Right lobe of liver (tissue), 6 donors: ENCODE measurements at regions not wholly inside any gene's neighbourhood (a gene's known extent, or its start where the extent isn't known, plus 50 kb on each side); places are given as distances from the start of the nearest gene placed in this dataset.

Experiments
- ATAC-seq, 4 donors: fragments of 200-7000 bp; cut with Tn5 transposase; one replicate each; pipeline ENCODE4 v1.9.1; 2020; ENCODE audit warnings: mild to moderate bottlenecking in 4 of 4, moderate library complexity in 4 of 4
- DNase-seq, 3 donors: peaks; one replicate each; pipeline ENCODE4 v3.0.0-alpha.2; 2020
- H3K27ac ChIP-seq, 3 donors: fragments of 200-600 bp; one replicate each; pipeline ENCODE4 v1.8.0; 2022
- H3K27me3 ChIP-seq, 2 donors: fragments of 200-600 bp; one replicate each; pipeline ENCODE4 v1.8.0; 2022
- H3K36me3 ChIP-seq, 4 donors: fragments of 200-600 bp; sonication (generic) in 1 of 4; one replicate each; pipeline versions ENCODE4 v1.5.1 to v1.8.0; 2017 to 2022; ENCODE audit warnings: control low read depth in 1 of 4
- H3K4me1 ChIP-seq, 4 donors: fragments of 200-600 bp; sonication (generic) in 1 of 4; one replicate each; pipeline versions ENCODE4 v1.5.1 to v1.8.0; 2017 to 2022; ENCODE audit warnings: control low read depth in 1 of 4
- H3K4me3 ChIP-seq, 3 donors: fragments of 200-600 bp; one replicate each; pipeline ENCODE4 v1.8.0; 2022
- H3K9me3 ChIP-seq, 4 donors: fragments of 200-600 bp; sonication (generic) in 1 of 4; one replicate each; pipeline versions ENCODE4 v1.5.1 to v1.8.0; 2017 to 2022; ENCODE audit warnings: control low read depth in 1 of 4
- CTCF ChIP-seq, 4 donors: fragments of 200-600 bp in 3 of 4; fragments of 450-650 bp in 1 of 4; IDR thresholded peaks; one replicate each; pipeline versions ENCODE4 v1.5.1 to v1.8.0; 2016 to 2022; ENCODE audit warnings: antibody characterized with exemption in 4 of 4, mild to moderate bottlenecking in 2 of 4
- POLR2A ChIP-seq: fragments of 450-650 bp; IDR thresholded peaks from one replicate; pipeline ENCODE4 v1.6.1; 2017; ENCODE audit warnings: antibody characterized with exemption, mild to moderate bottlenecking
- WGBS: methylation state at CpG from one replicate; pipeline ENCODE4 v1.1.6; 2018; ENCODE audit warnings: low coverage, low lambda C conversion rate; ENCODE audit not compliant: insufficient coverage; ENCODE audit errors: missing lambda C conversion rate; 5-methylcytosine and 5-hydroxymethylcytosine counted together
- intact Hi-C, 2 donors: fragments of 100-400 bp; cut with DNase I; formaldehyde crosslinking; loops; one replicate each; pipeline versions ENCODE4 v1.11.2 to v1.14.1; 2022
- donor health status: DM: no; HTN: yes; CAD: no.
- donor health status: DM: no; HTN: no; CAD: no.
- donor health status: DM: no; HTN: no; CAD: no.
- donor health status: DM: no; HTN: yes; CAD: no.
- donor health status: DM: no; HTN: yes; CAD: no.

GRCh38 chr1:22204057-22204840 lies 61.4 kb upstream of the WNT4 start:
- no peaks in the 10 kb centered on the region for H3K4me1 ChIP-seq
- no peak overlapping the region for H3K27ac ChIP-seq
- WGBS: 93% methylated on average over 3 of the region's 11 CpGs
- H3K4me3 ChIP-seq: no peak overlapping the region
- H3K9me3 ChIP-seq: no peaks in the 10 kb centered on the region
- DNase-seq: no peak
- no peak for ATAC-seq
- H3K27me3 ChIP-seq: peaks cover 0 to 24% of the 10 kb centered on the region in 2 donors
- intact Hi-C loops: no loop called here
- no peaks in the 10 kb centered on the region for H3K36me3 ChIP-seq
- no peak for TF ChIP-seq POLR2A
- TF ChIP-seq CTCF (IDR thresholded peaks at IDR 0.05): no peak

GRCh38 chr1:22204989-22205913 lies 62.4 kb upstream of the WNT4 start:
- peaks cover 0 to 26% of the 10 kb centered on the region in 2 donors for H3K27me3 ChIP-seq
- TF ChIP-seq CTCF (IDR thresholded peaks at IDR 0.05) (no peak), POLR2A (no peak)
- 30% methylated on average over 9 of the region's 15 CpGs for WGBS
- no peak overlapping the region for H3K27ac ChIP-seq
- intact Hi-C loops: no loop called here
- no peak overlapping the region for H3K4me3 ChIP-seq
- ATAC-seq (peak in 1 of 4 donors; percentile 41), DNase-seq (no peak)
- H3K36me3 ChIP-seq: no peaks in the 10 kb centered on the region
- no peaks in the 10 kb centered on the region for H3K4me1 ChIP-seq
- no peaks in the 10 kb centered on the region for H3K9me3 ChIP-seq

DNA sequence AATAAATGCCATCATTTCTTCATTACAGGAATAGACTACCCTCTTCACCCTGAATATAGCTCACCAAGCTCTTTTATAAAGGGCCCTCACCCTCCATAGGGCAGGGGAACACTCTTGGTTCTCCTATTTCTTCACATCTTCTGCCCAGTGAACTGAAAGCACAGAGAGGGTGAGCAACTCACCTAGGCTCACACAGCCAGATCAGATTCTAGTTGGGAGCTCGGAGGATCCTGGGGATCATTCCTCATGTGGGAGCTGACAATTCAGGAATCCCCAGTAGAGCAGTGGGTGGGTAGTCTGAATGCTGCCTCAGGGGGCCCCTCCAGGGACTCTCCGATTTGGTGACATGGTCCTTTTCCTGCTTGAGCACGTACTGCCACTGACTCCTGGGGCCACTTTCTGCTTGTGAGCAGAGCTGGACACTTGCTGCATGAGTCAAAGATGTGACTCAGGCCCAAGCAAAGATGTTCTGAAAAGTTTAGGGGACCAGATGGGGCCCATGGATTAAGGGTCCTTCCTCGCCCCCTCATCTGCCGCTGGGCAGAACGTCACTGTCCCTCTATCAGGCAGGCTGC lies 63.7 kb upstream of the WNT4 start:
- no peaks in the 10 kb centered on the region for H3K36me3 ChIP-seq
- DNase-seq: no peak

More for the DNA sequence above, 63.7 kb upstream of the WNT4 start:
- Histone ChIP-seq H3K9me3 (no peaks in the 10 kb centered on the region), H3K27ac (no peak overlapping the region), H3K4me1 (no peaks in the 10 kb centered on the region), H3K4me3 (no peak overlapping the region), H3K27me3 (peaks cover 0 to 26% of the 10 kb centered on the region in 2 donors)
- TF ChIP-seq CTCF (IDR thresholded peaks at IDR 0.05) (no peak), POLR2A (no peak)
- intact Hi-C loops: no loop called here
- ATAC-seq: no peak
- 50% methylated on average over 5 of the region's 6 CpGs for WGBS
